T-helper 1 cell treated with Interleukin-12 subunit alpha and Interleukin-12 subunit beta and Interleukin-4 antibody, amounts not matched to agents 30 ng/mL and 1 ng/mL, for 36 hours (primary cell): ENCODE measurements at regions not wholly inside any gene's neighbourhood (a gene's known extent, or its start where the extent isn't known, plus 50 kb on each side); places are given as distances from the start of the nearest gene placed in this dataset.
"Not testable (repeated sequence)": the region's sequence is repeated elsewhere in the genome, so short reads cannot be mapped to it uniquely, and the experiment has no call there.

Source experiments
- intact Hi-C: fragments of 100-400 bp; cut with micrococcal nuclease; formaldehyde crosslinking; loops from one replicate; pipeline ENCODE4 v1.15.1; 2024

- intact Hi-C loops: no loop called here
These were observed 98.8 kb downstream of the BMP4 start for GRCh38 chr14:53857625-53858344.

DNA sequence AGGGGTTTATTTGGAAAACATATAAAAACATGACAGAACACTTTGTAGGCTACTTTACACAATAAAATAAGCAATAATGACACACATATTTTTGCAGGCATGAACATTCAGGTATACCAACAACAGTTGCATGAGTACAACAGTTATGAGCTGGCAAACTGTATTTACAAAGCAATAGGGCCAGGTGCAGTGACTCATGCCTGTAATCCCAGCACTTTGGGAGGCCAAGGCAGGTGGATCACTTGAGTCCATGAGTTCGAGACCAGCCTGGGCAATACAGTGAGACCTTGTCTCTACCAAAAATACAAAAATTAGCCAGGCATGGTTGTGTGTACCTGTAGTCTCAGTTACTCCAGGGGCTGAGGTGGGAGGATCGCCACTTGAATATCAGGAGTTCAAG is 101.1 kb downstream of the BMP4 start:
- intact Hi-C loops: no loop called here

GRCh38 chr14:53855127-53855526 is 101.5 kb downstream of the BMP4 start:
- intact Hi-C loops: no loop called here

DNA sequence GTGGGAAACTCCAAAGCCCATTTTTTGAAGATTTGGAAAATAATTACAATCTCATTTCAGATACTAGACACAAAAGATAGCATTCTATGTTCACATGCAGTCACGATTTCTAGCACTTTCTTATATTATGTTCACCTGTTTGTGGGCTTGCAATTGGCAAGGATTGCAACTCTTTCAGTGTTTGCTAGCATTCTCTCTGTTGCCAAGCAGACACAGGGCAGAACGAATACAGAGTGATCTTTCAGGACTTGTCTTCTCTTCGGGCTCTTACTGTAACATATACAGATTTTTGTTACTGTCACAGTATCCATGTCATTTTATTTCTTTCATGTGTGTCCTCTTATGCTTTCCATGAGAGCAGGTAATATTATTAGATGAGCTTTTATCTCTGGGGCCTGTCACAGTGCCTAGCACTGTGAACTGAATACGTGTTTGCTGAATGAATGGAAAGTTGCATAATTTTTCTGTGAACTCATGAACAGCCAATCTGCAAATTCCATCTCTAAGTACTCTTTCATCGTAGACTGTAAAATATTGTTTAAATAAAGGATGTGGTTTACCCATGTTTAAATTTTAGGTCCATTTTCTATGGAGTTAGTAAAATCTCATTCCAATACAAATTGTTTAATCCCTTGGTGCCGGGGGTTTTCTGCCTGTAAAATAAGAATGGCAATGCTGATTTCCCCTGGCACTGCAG is 105.1 kb downstream of the BMP4 start:
- intact Hi-C loops: no loop called here

DNA sequence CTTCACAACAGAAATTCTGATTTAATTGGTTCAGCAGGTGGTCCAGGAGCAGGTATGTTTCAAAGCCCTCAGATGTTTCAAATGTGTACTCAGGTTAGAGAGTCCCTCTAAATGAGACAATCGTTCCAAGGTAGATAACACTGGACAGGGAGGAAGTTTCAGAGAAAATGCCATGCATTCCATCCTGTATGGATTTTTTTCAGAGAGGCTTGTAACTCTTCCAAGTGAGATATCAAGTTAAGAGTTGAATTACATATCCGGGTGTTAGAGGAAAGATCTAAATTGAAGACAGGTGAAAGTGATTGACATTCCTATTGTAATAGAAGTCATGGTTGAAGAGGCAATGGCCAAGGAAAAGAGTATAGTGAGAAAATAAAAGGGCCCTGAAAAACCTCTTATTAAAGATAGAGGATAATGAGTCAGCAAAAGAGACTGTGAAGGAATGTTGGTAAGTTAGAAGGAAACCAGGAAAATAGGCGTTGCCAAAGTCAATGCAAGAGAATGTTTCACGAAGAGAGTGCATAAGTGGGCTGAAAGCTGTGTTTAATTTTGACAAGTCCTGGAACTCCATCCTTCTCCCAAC is 105.8 kb downstream of the BMP4 start:
- intact Hi-C loops: no loop called here

DNA sequence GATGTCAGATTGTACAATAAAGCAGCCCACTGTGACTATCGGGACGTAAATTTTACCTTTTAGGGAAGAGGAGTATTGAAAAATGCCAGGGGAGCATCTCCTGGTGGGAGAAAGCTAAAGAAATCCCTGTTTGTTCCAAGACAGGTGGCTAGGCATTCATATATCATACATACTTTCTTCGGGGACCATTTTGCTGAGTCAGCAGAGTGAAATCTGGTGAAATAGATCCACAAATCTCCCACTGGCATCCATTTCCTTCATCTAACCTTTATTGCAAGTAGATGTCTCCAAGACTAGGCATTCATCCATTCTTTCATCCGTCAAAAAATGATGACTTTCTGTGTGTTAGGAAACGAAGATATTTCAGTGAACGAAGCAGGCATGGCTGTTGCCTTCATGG is 107.1 kb downstream of the BMP4 start:
- intact Hi-C loops: no loop called here

GRCh38 chr14:53848854-53849253 is 107.8 kb downstream of the BMP4 start:
- intact Hi-C loops: no loop called here

- intact Hi-C loops: no loop called here
These were observed 108.7 kb downstream of the BMP4 start for GRCh38 chr14:53847881-53848280.

- intact Hi-C loops: no loop called here
These were observed 109.6 kb downstream of the BMP4 start for GRCh38 chr14:53847057-53847456.

DNA sequence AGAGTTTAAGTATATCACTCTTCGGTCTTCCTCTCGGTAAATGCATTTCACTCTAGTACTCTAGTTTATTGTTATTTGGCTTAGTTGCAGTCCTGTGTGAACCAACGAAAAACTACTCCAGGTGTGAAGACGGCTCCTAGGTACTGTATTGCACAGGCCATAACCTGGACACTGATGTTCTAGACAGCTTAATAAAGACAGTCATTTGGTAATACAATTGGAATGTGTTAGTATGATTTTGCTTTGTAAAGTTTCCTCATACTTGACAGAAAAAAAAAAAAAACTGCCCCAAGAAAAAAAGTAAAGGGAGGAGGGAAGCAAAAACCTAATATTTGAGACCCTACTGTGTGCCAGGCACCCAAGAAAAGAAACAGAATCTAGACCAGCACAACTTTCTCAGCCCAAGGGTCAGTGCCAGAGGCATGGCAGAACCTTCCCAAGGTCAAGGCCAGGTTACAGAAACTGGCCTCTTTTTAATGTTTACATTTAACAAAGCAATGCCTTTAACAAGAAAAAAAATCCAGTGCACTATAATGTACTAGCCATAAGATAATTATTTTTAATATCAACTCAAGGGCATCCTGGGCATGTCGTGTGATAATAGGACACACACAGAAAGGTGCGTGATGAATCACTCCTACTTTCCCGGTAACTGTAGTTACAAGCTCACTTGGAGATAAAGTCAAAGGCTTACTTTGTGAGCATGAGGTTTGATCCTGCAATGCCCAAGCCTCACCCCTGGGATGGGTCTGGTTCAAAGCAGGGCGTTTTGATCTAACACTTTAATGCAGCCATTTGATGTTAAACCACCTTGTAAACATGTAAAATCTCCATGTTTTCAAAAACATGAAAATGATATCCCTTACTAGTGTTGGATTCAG is 110.6 kb downstream of the BMP4 start:
- intact Hi-C loops: no loop called here

GRCh38 chr14:53842938-53843337 is 113.7 kb downstream of the BMP4 start:
- intact Hi-C loops: no loop called here

- intact Hi-C loops: no loop called here
These were observed 115.2 kb downstream of the BMP4 start for GRCh38 chr14:53841109-53842099.

- intact Hi-C loops: no loop called here
These were observed 116.2 kb downstream of the BMP4 start for GRCh38 chr14:53840444-53840843.

GRCh38 chr14:53838374-53838773 is 118.3 kb downstream of the BMP4 start:
- intact Hi-C loops: no loop called here

DNA sequence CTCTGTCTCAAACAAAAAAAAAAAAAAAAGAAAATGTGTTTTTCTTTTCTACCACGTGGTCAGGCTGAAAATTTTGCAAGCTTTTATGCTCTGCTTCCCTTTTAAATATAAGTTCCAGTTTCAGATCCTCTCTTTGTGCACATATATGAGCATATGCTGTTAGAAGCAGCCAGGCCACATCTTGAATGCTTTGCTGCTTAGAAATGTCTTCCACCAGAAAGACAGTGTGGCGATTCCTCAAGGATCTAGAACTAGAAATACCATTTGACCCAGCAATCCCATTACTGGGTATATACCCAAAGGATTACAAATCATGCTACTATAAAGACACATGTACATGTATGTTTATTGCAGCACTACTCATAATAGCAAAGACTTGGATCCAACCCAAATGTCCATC is 119.0 kb downstream of the BMP4 start:
- intact Hi-C loops: not testable (repeated sequence)

DNA sequence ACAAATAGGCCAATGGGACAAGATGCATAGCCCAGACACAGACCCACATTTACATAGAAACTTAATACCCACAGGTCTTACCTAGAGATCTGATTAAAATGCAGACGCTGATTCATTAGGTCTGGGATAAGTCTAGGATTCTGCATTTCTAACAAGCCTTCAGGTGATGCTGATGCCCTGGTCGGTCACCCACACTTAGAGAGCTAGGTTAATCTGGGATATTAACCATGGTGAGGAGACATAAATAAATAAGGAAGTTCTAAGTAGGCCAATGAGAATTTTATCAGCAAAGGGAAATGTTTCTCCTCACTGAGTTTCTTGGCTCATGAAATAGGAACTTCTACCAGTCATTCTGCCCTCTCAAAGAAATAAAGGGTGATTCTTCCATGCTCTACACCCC is 120.1 kb downstream of the BMP4 start:
- intact Hi-C loops: no loop called here

GRCh38 chr14:53828820-53829219 is 127.8 kb downstream of the BMP4 start:
- intact Hi-C loops: no loop called here

DNA sequence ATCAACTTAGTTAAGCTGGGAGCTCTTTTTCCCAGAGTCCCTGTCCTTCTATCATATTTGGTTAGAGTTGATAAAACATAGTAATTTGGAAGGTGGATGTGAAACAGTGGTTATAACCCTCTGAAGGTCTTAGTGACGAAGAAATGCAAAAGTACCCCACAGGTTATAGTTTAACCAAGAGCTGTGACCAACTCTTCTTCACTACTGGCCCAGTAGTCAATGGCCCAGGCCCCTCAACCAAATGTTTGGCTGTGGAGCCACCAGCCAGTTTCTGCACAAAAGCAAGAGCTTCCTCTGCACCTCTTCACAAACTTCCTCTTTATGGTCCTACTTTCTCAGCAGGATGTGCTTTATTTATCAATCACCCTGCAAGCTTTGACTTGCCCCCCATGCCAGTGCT is 132.6 kb downstream of the BMP4 start:
- intact Hi-C loops: no loop called here

DNA sequence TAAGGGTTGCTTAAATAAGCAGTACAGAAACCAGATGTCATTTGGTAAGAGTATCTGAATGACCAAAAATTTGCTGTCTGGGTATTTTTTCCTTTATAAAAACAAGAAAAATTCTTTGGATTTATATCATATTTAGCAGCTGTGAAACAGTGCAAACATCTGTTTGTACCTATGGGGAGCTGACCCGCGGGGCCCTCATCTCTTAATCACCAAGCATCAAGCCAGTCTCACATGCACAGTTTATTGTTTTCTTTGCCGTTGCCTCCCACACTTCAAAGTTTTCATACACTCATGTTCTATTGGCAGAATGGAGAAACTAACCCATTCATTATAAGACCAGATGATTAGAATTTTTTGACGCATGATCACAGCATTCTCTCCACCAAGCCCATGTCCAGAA is 142.2 kb downstream of the BMP4 start:
- intact Hi-C loops: no loop called here

DNA sequence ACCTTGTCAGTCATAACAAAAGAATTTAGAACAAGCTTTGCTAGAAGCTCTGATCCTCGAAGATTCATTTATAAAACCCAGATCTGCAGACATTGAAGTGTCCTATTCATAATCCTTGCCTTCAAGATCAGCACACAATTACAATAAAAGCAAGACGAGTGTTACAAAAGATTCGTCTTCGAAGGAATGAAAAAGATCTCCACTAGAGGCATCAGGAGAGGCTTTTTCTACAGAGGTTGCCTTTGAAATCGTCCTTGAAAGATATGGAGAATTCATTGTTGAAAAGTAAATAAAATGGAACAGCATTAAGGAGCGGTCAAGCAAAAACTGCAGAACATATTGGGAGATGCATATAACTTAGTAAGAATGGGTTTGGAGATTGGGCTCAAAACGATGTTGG is 146.4 kb downstream of the BMP4 start:
- intact Hi-C loops: no loop called here

GRCh38 chr14:53808042-53808441 is 148.6 kb downstream of the BMP4 start:
- intact Hi-C loops: no loop called here
